Right ventricle myocardium superior (tissue), 1 donor: ENCODE measurements at regions not wholly inside any gene's neighbourhood (a gene's known extent, or its start where the extent isn't known, plus 50 kb on each side); places are given as distances from the start of the nearest gene placed in this dataset.

Source experiments
- ATAC-seq: fragments of 200-7000 bp; cut with Tn5 transposase; one replicate; pipeline ENCODE4 v1.9.1; 2020; ENCODE audit warnings: mild to moderate bottlenecking; ENCODE audit not compliant: poor library complexity
- DNase-seq: peaks from one replicate; pipeline ENCODE4 v3.0.0-alpha.2; 2020
- intact Hi-C: fragments of 100-400 bp; cut with DNase I; formaldehyde crosslinking; loops from one replicate; pipeline ENCODE4 v1.11.2; 2022
- donor health status: DM: no; HTN: yes; CAD: no; lungs with severe emphysema.

GRCh38 chr11:13861411-13861810 is 101.1 kb upstream of the SPON1 start:
- intact Hi-C loops, result no loop called here
- DNase-seq (no peak), ATAC-seq (no peak)

GRCh38 chr11:13862845-13863392 is 99.6 kb upstream of the SPON1 start:
- intact Hi-C loops, result no loop called here
- DNase-seq, result no peak
- no peak for ATAC-seq

DNA sequence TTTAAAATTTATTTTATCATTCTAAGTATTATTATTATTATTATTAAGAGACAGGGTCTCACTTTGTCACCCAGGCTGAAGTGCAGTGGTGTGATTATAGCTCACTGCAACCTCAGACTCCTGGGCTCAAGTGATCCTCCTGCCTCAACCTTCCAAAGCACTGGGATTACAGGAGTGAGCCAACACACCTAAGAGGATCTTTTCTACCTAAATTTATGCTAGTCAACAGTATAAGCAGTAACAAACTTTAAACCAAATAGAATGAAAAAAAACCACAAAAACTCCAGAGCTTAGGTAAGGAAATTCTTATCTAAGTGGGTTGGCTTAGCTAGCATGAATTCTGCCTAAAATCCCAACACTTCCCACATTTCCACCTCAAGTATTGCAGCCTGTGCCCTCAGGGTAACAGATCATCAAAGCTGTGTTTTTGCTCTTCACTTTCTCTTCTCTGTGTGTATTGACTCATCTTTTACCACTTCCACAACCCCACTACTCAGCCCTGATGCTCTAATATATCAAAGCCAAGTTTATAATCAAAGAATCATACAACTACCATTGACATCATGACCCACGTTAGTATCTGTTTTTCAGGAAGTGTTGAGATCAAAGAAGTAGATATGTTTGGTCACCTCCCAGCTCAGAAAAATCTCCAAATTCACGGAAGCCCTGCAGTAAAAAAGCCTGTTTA is 93.7 kb upstream of the SPON1 start:
- intact Hi-C loops, result no loop called here
- ATAC-seq (no peak), DNase-seq (no peak)

DNA sequence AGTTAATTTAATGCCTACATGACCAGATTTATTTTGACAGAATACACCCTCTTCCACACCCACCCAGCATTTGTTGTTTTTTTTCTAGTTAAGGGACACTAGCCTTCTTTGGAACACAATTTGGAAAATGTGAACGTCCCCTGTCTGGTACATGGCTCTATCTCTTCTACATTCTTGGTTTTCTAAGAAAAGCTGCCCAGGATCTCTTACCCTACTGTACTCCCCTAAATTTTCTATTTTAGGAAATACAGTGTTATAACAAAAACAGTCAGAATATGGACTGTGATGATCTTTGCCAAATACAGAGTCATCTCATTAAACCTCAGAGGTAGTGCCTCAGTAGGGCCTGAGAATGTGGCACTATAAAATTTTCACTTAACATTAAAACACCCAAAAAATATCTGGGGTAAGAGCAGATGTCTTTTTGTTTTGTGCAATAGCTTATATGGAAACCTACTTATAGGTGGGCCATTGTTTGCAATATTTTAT is 93.1 kb upstream of the SPON1 start:
- DNase-seq (no peak), ATAC-seq (no peak)

GRCh38 chr11:13874597-13874996 is 87.9 kb upstream of the SPON1 start:
- ATAC-seq, result no peak
- intact Hi-C loops, result no loop called here

More for the DNA sequence above, 93.1 kb upstream of the SPON1 start:
- intact Hi-C loops, result no loop called here

DNA sequence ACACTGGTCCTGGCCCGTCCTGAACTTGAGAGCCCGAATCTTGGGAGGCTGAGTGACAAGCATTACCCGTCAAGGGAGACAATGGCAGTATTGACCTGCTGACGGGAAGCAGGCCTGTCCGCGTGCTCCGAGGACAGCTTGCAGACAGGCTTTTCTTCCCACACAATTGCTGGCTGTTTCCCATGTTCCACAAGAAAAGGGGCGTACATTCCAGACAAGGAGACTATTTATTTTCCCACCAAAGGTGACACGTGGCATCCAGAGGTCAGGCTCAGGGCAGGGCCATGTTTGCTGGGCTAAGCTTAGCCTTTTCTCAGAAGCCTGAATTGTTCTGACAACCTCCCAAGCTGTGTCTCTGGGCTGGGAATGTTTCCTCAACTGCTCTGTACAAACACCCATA is 86.9 kb upstream of the SPON1 start:
- intact Hi-C loops, result no loop called here
- ATAC-seq (no peak), DNase-seq (no peak)

More at GRCh38 chr11:13874597-13874996, 87.9 kb upstream of the SPON1 start:
- DNase-seq, result no peak

GRCh38 chr11:13876423-13876822 is 86.1 kb upstream of the SPON1 start:
- DNase-seq (no peak), ATAC-seq (no peak)
- intact Hi-C loops, result no loop called here

GRCh38 chr11:13878077-13878476 is 84.4 kb upstream of the SPON1 start:
- ATAC-seq (no peak), DNase-seq (no peak)
- intact Hi-C loops, result no loop called here

GRCh38 chr11:13880634-13881033 is 81.9 kb upstream of the SPON1 start:
- no peak for ATAC-seq
- intact Hi-C loops, result no loop called here
- DNase-seq, result no peak

GRCh38 chr11:13881226-13881905 is 81.2 kb upstream of the SPON1 start:
- DNase-seq (no peak), ATAC-seq (no peak)
- intact Hi-C loops, result no loop called here

DNA sequence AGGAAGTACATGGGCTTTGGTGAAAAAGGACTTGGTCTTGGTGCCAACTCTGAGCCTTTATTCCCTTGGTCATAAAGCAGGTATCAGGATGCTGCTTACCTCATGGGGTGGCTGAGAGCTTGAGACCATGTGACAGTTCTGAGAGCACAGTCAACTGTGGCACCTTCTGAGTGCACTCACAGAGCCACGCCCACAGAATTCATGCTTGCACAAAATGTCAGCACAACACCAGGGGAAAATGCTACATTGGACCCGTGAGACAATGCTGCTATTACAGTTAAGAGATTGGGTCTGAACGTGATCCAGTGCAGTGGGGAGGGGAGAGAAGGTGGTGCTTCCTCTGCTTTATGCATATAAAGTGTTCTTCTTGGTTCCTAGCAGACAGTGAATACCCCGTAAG is 79.5 kb upstream of the SPON1 start:
- no peak for ATAC-seq
- intact Hi-C loops, result no loop called here

DNA sequence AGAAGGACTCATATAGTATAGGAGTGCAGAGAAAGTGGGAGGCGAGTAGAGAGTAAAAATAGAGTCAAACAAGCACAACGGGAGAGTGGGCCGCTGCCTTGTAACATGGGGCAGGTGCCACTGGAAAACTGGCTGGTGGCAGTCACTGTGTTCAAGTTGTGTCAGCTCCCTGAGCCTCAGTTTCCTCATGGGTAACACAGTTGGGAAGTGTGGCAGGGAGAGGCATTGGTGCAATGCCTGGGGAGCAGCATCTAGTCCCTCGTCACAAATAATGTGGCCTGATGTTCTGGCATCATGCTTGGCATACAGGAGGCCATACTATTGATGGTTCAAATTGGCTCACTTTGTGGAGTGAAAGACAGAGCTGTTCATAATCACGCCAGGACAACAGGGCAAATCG is 78.9 kb upstream of the SPON1 start:
- intact Hi-C loops, result no loop called here
- DNase-seq (no peak), ATAC-seq (no peak)

More for the DNA sequence above, 79.5 kb upstream of the SPON1 start:
- no peak for DNase-seq

GRCh38 chr11:13884158-13884799 is 78.2 kb upstream of the SPON1 start:
- ATAC-seq, result no peak
- intact Hi-C loops, result no loop called here
- no peak for DNase-seq

DNA sequence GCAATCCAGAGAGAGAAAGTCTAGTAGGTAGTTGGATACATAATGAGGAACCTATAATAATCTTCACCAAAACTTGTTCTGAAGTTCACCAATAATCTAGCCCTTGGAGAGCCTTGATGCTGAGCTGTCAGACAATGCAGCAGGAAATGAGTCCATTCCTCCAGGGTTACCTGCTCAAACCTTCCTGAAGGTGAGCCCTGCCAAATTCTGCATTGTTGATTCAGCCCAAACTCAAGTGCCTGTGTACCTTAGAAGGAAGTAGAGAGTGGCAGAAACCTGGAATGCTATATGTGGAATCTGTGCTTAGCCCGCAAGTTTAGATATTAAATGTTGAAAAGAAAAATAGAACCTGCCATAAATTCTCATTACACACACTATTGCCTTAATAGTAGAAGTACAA is 77.4 kb upstream of the SPON1 start:
- ATAC-seq, result no peak
- DNase-seq, result no peak
- intact Hi-C loops, result no loop called here

DNA sequence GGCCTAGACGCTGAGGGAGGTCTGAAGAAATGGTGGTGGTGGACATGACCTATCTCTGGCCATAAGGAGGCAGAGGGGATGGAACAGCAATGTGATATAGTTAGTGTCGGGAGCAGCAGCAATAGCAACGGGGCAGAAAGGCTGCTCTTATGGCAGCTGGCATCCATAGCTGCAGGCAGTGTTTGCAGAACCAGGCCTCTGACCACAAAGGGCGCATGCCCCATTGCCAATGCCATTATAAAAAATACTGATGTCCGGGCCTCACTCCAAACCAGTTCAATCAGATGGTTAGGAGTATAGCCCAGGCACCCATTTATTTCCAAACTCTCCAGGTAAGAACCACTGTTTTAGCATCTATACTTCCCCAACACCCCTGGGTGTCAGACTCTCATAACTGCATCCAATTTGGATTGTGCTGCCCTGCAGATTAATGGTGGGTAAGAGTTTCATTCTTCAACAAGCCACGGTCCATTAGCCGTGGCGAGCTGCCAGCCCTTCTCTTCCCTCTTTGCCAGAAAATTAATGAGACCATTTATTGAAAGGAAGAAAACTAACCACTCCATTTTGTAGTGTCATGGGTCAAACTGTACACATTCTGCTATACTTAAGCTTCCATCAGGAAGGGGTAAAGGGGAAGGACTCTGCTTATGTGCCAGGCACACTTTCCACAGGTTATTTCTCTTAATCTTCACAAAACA is 72.8 kb upstream of the SPON1 start:
- intact Hi-C loops, result no loop called here
- no peak for DNase-seq
- no peak for ATAC-seq

- ATAC-seq, result no peak
- intact Hi-C loops, result no loop called here
- no peak for DNase-seq
Observed at GRCh38 chr11:13891911-13892310, 70.6 kb upstream of the SPON1 start.

- peak; percentile 50 for DNase-seq
- ATAC-seq, result peak; percentile 38
- intact Hi-C loops, result no loop called here
Observed at GRCh38 chr11:13896175-13896980, 66.1 kb upstream of the SPON1 start.

DNA sequence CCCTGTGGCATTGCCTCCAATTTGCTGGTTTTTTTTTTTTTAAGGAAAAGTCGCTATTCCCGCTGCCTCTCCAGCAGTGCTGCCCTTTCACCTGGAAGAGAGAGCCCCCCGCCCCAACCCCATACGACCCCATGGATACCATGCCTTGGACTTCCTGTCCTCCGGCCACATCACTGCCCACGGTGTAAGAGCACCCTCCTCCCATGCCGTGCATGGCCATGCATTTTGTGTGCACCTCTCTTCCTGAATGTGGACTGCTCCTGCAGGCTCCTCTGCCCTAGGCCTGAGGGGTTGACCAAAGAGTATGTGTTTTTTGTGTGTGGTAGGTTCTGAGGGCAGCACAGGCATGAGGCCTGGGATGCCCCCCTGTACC is 65.6 kb upstream of the SPON1 start:
- DNase-seq (no peak), ATAC-seq (no peak)
- intact Hi-C loops, result no loop called here
